ENCODE measurements at regions not wholly inside any gene's neighbourhood (a gene's known extent, or its start where the extent isn't known, plus 50 kb on each side); places are given as distances from the start of the nearest gene placed in this dataset.

- no peak for TF ChIP-seq EZH2 (IDR thresholded peaks at IDR 0.05; ENCODE audit: low read length, unreplicated experiment)
- TF ChIP-seq, protein P1, sequence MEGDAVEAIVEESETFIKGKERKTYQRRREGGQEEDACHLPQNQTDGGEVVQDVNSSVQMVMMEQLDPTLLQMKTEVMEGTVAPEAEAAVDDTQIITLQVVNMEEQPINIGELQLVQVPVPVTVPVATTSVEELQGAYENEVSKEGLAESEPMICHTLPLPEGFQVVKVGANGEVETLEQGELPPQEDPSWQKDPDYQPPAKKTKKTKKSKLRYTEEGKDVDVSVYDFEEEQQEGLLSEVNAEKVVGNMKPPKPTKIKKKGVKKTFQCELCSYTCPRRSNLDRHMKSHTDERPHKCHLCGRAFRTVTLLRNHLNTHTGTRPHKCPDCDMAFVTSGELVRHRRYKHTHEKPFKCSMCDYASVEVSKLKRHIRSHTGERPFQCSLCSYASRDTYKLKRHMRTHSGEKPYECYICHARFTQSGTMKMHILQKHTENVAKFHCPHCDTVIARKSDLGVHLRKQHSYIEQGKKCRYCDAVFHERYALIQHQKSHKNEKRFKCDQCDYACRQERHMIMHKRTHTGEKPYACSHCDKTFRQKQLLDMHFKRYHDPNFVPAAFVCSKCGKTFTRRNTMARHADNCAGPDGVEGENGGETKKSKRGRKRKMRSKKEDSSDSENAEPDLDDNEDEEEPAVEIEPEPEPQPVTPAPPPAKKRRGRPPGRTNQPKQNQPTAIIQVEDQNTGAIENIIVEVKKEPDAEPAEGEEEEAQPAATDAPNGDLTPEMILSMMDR (conservative IDR thresholded peaks at IDR 0.05; ENCODE audit: low read depth, low read length): no peak
Observed at GRCh38 chr2:219784178-219784577, 156.7 kb downstream of the SLC4A3 start.
